Astrocyte of the spinal cord (primary cell): ENCODE measurements at regions not wholly inside any gene's neighbourhood (a gene's known extent, or its start where the extent isn't known, plus 50 kb on each side); places are given as distances from the start of the nearest gene placed in this dataset.

ENCODE experiments used
- DNase-seq: peaks from one replicate; pipeline ENCODE4 v3.0.0; 2011; ENCODE audit warnings: low read depth, low spot score
- H3K4me3 ChIP-seq: 2 replicates; pipeline ENCODE4 v1.5.1; 2011; ENCODE audit warnings: low read depth, mild to moderate bottlenecking, low read length, moderate library complexity
- CTCF ChIP-seq: IDR thresholded peaks from 2 replicates; pipeline ENCODE4 v1.5.1; 2012; ENCODE audit warnings: low read depth, mild to moderate bottlenecking, low read length, inconsistent platforms
- in situ Hi-C: cut with HindIII; loops from 2 replicates; pipeline ENCODE4 v1.10.0; 2017; ENCODE audit warnings: low sequenced_read_pairs

DNA sequence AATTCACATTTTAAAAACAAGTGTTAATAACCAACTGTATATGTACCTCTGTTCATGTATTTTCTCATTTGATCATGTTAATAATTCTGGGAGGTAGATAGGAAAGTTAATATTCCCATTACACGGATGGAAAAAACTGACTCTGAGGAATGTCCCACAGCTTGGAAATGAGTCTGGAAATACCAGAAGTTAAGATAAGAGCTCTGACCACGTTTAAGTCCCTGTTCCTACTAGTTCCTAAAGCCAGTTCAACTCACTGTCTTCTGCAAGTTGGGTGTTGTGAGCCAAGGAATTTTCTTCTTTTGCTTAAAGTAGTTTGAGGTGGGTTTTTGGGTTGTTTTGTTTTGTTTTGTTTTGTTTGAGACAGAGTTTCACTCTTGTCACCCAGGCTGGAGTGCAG, 104.5 kb downstream of the TMEM30B start:
- in situ Hi-C loops, result no loop called here
- no peak overlapping the region for H3K4me3 ChIP-seq
- no peak for TF ChIP-seq CTCF
- DNase-seq, result no peak

DNA sequence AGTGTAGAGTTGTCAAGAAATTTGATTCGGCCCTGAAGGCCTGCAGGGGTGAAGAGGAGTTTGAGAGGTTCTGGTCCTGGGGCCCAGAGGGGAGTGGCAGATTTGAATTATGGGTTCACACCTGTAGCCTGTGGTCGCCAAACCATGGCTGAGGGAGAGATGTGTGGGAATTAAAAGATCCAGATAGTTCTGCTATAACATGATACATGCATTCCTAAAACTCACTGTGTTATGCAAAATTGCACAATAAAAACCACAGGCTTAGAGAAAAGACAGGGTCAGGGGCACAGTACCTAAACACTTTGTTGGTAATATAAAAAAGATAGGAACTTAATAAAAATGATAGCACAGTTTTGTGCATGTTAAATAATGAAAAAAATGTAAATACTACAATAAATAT, 106.2 kb downstream of the TMEM30B start:
- DNase-seq, result peak; percentile 59
- TF ChIP-seq CTCF, result no peak
- H3K4me3 ChIP-seq, result no peak overlapping the region
- in situ Hi-C loops, result no loop called here

DNA sequence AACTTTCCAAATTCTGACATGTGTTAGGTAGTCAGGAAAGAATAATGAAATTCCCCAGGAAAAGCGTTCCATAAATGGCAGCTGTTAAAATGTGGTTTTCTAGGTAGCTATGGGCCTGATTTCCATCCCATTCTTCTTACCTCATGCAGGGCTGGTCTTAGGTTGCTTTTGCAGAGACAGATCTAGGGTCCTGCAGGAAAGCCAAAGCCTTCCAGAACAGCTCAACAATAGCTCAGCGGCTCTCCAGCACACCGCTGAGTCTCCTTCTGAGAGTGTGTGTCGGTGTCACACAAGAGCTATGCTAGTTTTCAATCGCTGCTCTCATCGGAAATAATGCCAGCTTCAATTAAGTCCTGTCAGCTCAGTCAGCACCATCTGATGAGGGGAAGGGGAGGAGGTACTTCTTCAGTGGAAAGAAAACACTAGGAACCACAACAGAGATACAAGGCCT, 106.7 kb downstream of the TMEM30B start:
- in situ Hi-C loops, result no loop called here
- no peak for TF ChIP-seq CTCF
- no peak for DNase-seq
- no peak overlapping the region for H3K4me3 ChIP-seq

- in situ Hi-C loops, result no loop called here
- no peak for DNase-seq
- H3K4me3 ChIP-seq, result no peak overlapping the region
- TF ChIP-seq CTCF, result no peak
Measured at GRCh38 chr14:61171727-61172126, 109.4 kb downstream of the TMEM30B start.

DNA sequence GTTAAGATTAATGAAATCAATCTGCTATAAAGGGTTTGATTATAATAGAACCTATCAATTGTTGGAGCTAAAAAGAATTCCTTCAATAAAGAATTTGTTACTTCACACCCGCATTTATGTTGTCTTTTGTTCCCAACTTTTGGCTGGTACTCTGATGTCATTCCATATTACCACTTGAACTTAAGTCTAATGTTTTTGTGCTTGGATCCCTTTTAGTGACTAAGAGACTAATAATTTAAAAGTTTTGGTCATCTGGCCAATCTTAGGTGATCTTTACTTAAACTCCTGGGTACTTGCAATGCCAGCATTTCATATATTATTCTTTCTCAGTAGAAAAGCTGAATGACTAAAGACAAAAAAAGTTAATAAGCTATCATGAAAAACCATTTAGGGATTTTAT, 113.0 kb downstream of the TMEM30B start:
- no peak for TF ChIP-seq CTCF
- DNase-seq, result no peak
- in situ Hi-C loops, result no loop called here
- H3K4me3 ChIP-seq, result no peak overlapping the region

DNA sequence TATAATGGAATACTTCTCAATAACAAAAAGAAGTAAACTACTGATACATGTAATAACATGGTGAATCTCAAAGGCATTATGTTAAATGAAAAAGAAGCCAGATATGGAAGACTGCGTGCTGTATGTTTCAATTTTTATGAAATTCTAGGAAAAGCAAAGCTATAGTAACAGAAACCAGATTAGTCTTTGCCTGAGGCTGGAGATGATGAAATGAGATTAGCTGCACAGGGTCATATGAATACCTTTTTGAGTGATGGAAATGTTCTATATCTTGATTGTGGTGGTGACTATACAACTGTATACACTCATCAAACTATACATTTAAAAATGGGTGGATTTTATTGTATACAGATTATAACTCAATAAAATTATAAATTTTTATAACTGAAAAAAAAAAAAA, 113.5 kb downstream of the TMEM30B start:
- in situ Hi-C loops, result no loop called here
- no peak for TF ChIP-seq CTCF
- H3K4me3 ChIP-seq, result no peak overlapping the region
- no peak for DNase-seq

DNA sequence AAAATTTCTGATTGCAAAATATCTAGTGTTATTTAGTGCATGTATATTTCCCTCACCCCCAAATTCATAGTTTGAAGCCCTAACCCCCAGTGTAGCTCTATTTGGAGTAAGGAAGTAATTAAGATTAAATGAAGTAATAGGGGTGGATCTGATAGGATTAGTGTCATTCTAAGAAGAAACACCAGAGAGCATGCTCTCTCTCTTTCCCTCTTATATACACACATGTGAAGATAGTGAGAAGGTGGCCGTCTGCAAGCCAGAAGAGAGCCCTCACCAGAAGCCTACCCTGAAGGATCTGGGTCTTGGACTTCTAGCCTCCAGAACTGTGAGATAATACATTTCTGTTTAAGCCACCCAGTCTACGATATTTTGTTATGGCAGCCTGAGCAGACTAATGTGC, 120.3 kb downstream of the TMEM30B start:
- no peak for TF ChIP-seq CTCF
- in situ Hi-C loops, result no loop called here
- no peak overlapping the region for H3K4me3 ChIP-seq
- no peak for DNase-seq
